Karpas-422 (cell line): ENCODE measurements at regions not wholly inside any gene's neighbourhood (a gene's known extent, or its start where the extent isn't known, plus 50 kb on each side); places are given as distances from the start of the nearest gene placed in this dataset.

ENCODE experiments used
- DNase-seq: peaks from one replicate; pipeline ENCODE4 v3.0.0-alpha.2; 2015
- H2AFZ ChIP-seq: fragments of 200-600 bp; sonication (generic); 2 replicates; pipeline ENCODE4 v1.6.1; 2014; ENCODE audit warnings: antibody characterized with exemption, low read length, mixed read lengths
- H3K27ac ChIP-seq: fragments of 200-600 bp; sonication (generic); 2 replicates; pipeline ENCODE4 v1.5.1; 2014; ENCODE audit warnings: mild to moderate bottlenecking, low read length, moderate library complexity
- H3K27me3 ChIP-seq: fragments of 200-600 bp; sonication (generic); 2 replicates; pipeline ENCODE4 v1.6.1; 2014; ENCODE audit warnings: low read length, mixed read lengths
- H3K36me3 ChIP-seq: fragments of 200-600 bp; sonication (generic); 2 replicates; pipeline ENCODE4 v1.6.1; 2014; ENCODE audit warnings: low read length, mixed read lengths; ENCODE audit not compliant: insufficient read depth
- H3K4me1 ChIP-seq: fragments of 200-600 bp; sonication (generic); 2 replicates; pipeline ENCODE4 v1.6.1; 2014; ENCODE audit warnings: mild to moderate bottlenecking, low read length, mixed read lengths
- H3K4me2 ChIP-seq: fragments of 200-600 bp; sonication (generic); 2 replicates; pipeline ENCODE4 v1.6.1; 2014; ENCODE audit warnings: low read length, low read depth, mild to moderate bottlenecking; ENCODE audit not compliant: poor library complexity, severe bottlenecking
- H3K4me3 ChIP-seq: fragments of 200-600 bp; sonication (generic); 2 replicates; pipeline ENCODE4 v1.5.1; 2014; ENCODE audit warnings: mild to moderate bottlenecking, antibody characterized with exemption, low read length, mixed read lengths
- H3K79me2 ChIP-seq: fragments of 200-600 bp; sonication (generic); 2 replicates; pipeline ENCODE4 v1.6.1; 2014; ENCODE audit warnings: mild to moderate bottlenecking, low read length, mixed read lengths
- H3K9ac ChIP-seq: fragments of 200-600 bp; sonication (generic); 2 replicates; pipeline ENCODE4 v1.6.0; 2014; ENCODE audit warnings: low read length
- H3K9me2 ChIP-seq: fragments of 200-600 bp; sonication (generic), shearing (Covaris generic); replicated peaks from 2 replicates; pipeline ENCODE4 v1.6.0; 2014; ENCODE audit warnings: mild to moderate bottlenecking, low read length, moderate library complexity; ENCODE audit not compliant: insufficient read depth
- H3K9me3 ChIP-seq: fragments of 300-700, 200-600 bp; sonication (generic); 2 replicates; pipeline ENCODE4 v1.6.1; 2014; ENCODE audit warnings: low read length, mixed read lengths
- H4K20me1 ChIP-seq: fragments of 200-600 bp; sonication (generic); 2 replicates; pipeline ENCODE4 v1.6.1; 2014; ENCODE audit warnings: mild to moderate bottlenecking, antibody characterized with exemption, low read length, low read depth; ENCODE audit not compliant: insufficient read depth

DNA sequence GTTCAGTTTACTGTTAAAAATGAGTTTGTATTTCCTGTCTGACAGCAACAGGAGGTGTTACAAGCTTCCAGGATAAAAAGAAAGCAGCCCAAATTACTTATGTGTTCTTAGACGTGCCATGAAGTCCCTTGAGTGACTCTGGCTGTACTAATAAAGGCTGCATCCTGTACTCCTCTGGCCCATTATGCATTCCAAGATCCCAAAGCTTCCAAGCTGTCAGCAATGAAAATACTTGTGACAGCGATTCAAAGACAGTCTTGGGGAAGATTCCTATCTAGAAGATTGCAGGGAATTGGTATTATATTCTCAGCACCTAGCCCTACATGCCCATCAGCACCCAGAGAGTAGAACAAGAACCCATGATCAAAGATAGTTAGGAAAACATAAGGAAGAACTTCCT, 281.6 kb upstream of the TRPC7 start:
- no peak overlapping the region for H3K4me3 ChIP-seq
- no peaks in the 10 kb centered on the region for H3K79me2 ChIP-seq
- no peak overlapping the region for H3K9ac ChIP-seq
- H3K36me3 ChIP-seq: no peaks in the 10 kb centered on the region
- H3K9me2 ChIP-seq: no peaks in the 10 kb centered on the region
- H3K27ac ChIP-seq: no peak overlapping the region
- H2AFZ ChIP-seq: no peak overlapping the region
- no peak overlapping the region for H3K4me2 ChIP-seq
- no peaks in the 10 kb centered on the region for H3K27me3 ChIP-seq
- no peaks in the 10 kb centered on the region for H3K4me1 ChIP-seq
- H3K9me3 ChIP-seq: no peaks in the 10 kb centered on the region
- no peak for DNase-seq
- H4K20me1 ChIP-seq: no peaks in the 10 kb centered on the region

DNA sequence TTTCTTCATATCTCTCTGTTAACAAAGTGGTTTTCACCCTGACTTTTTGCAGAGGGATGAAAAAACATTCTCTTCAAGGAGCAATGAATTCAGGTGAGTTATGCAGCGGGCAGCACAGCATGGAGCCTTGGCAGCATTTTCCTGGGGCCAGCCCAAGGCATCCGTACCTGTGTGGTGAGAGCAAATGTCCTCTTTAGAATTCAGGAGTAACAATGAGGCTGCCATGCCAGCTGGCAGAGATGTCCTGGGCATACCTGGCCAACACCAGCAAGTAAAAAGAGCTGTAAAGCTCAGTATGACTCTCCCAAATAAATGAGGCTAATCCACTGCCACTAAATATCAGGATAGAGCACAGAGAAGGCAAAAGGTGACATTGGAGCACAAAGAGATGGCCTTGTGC, 277.6 kb upstream of the TRPC7 start:
- no peak overlapping the region for H2AFZ ChIP-seq
- H4K20me1 ChIP-seq: no peaks in the 10 kb centered on the region
- DNase-seq: no peak
- no peaks in the 10 kb centered on the region for H3K36me3 ChIP-seq
- H3K4me1 ChIP-seq: no peaks in the 10 kb centered on the region
- H3K9ac ChIP-seq: no peak overlapping the region
- no peaks in the 10 kb centered on the region for H3K9me3 ChIP-seq
- no peak overlapping the region for H3K4me3 ChIP-seq
- H3K27me3 ChIP-seq: no peaks in the 10 kb centered on the region
- H3K9me2 ChIP-seq: no peaks in the 10 kb centered on the region
- no peak overlapping the region for H3K4me2 ChIP-seq
- H3K27ac ChIP-seq: no peak overlapping the region
- H3K79me2 ChIP-seq: no peaks in the 10 kb centered on the region

DNA sequence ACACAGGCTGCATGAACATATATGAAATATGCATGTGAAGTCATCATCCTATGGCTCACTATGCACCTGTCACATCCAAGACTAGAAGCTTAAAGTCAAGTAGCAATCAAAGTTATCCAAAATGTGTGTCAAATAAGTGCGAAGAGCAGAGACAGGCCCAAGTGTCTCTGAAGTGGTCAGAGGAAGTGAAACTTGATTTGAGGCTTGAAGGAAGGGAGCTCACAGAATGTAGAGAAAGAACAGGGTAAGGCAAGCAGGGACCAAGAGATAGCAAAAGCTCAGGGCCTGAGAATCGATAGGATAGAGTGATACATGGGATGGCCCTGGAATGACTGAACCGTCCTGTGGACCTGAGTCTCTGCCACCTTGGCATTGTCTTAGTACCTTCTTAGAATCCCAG, 274.3 kb upstream of the TRPC7 start:
- no peak overlapping the region for H3K4me3 ChIP-seq
- H3K4me2 ChIP-seq: no peak overlapping the region
- peak; percentile 56 for DNase-seq
- no peaks in the 10 kb centered on the region for H3K27me3 ChIP-seq
- H3K36me3 ChIP-seq: no peaks in the 10 kb centered on the region
- H3K27ac ChIP-seq: no peak overlapping the region
- no peaks in the 10 kb centered on the region for H3K9me3 ChIP-seq
- H3K9me2 ChIP-seq: no peaks in the 10 kb centered on the region
- no peak overlapping the region for H2AFZ ChIP-seq
- H3K79me2 ChIP-seq: no peaks in the 10 kb centered on the region
- H4K20me1 ChIP-seq: no peaks in the 10 kb centered on the region
- no peak overlapping the region for H3K9ac ChIP-seq
- H3K4me1 ChIP-seq: no peaks in the 10 kb centered on the region

DNA sequence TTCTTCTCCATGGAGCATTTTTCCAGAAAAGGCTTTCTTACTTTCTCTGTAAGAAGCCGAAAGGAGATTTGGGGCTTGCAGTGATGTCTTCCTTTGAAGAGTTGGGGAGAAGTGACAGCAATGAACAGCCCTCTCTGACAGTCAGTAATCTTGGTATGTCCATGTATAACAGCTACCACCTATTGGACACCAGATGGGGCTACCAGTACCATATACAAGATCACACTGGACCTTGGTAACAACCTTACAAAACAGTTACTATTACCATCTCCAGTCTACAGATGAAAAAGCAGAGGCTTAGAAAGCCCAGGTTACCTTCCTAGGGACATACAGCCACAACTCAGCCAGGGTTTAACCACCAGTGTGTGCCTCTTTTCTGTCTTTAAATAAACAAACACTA, 272.7 kb upstream of the TRPC7 start:
- H3K79me2 ChIP-seq: no peaks in the 10 kb centered on the region
- H3K9me2 ChIP-seq: no peaks in the 10 kb centered on the region
- no peaks in the 10 kb centered on the region for H3K36me3 ChIP-seq
- H3K27me3 ChIP-seq: no peaks in the 10 kb centered on the region
- no peak overlapping the region for H3K4me3 ChIP-seq
- no peaks in the 10 kb centered on the region for H3K9me3 ChIP-seq
- no peaks in the 10 kb centered on the region for H4K20me1 ChIP-seq
- no peaks in the 10 kb centered on the region for H3K4me1 ChIP-seq
- no peak overlapping the region for H2AFZ ChIP-seq
- H3K27ac ChIP-seq: no peak overlapping the region
- no peak overlapping the region for H3K9ac ChIP-seq
- no peak for DNase-seq
- H3K4me2 ChIP-seq: no peak overlapping the region

GRCh38 chr5:136636001-136636400, 270.7 kb upstream of the TRPC7 start:
- no peaks in the 10 kb centered on the region for H3K4me1 ChIP-seq
- no peaks in the 10 kb centered on the region for H3K27me3 ChIP-seq
- H2AFZ ChIP-seq: no peak overlapping the region
- H3K9ac ChIP-seq: no peak overlapping the region
- H3K9me3 ChIP-seq: no peaks in the 10 kb centered on the region
- H4K20me1 ChIP-seq: no peaks in the 10 kb centered on the region
- H3K36me3 ChIP-seq: no peaks in the 10 kb centered on the region
- no peaks in the 10 kb centered on the region for H3K79me2 ChIP-seq
- no peak for DNase-seq
- no peaks in the 10 kb centered on the region for H3K9me2 ChIP-seq
- no peak overlapping the region for H3K4me2 ChIP-seq
- no peak overlapping the region for H3K27ac ChIP-seq
- H3K4me3 ChIP-seq: no peak overlapping the region

DNA sequence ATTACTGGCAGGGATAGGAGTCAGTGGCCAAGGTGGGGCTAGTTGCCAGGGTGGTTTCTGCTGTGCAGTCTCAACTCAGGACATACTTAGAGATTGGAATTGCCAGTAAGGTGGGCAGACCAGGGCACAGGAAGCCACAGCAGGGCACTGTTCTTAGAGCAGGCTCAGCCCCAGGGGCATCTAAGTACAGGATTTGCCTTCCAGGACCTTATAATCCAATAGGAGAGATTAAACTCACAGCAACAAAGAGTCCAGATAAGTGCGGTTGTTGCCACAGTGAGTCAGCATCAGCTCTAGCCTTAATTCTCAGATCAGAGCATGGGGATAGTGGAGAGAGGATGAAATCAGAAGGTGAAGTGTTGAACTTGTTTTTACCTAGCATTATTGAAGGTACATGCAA, 265.8 kb upstream of the TRPC7 start:
- H3K27ac ChIP-seq: no peak overlapping the region
- no peak overlapping the region for H2AFZ ChIP-seq
- H3K4me1 ChIP-seq: no peaks in the 10 kb centered on the region
- H4K20me1 ChIP-seq: no peaks in the 10 kb centered on the region
- no peak overlapping the region for H3K4me2 ChIP-seq
- no peaks in the 10 kb centered on the region for H3K9me2 ChIP-seq
- no peaks in the 10 kb centered on the region for H3K79me2 ChIP-seq
- DNase-seq: no peak
- H3K36me3 ChIP-seq: no peaks in the 10 kb centered on the region
- H3K27me3 ChIP-seq: no peaks in the 10 kb centered on the region
- H3K4me3 ChIP-seq: no peak overlapping the region
- H3K9ac ChIP-seq: no peak overlapping the region
- H3K9me3 ChIP-seq: no peaks in the 10 kb centered on the region

- Histone ChIP-seq H3K9ac (no peak overlapping the region), H3K9me3 (no peaks in the 10 kb centered on the region), H3K27ac (no peak overlapping the region), H2AFZ (no peak overlapping the region), H3K79me2 (no peaks in the 10 kb centered on the region), H3K27me3 (no peaks in the 10 kb centered on the region), H3K4me3 (no peak overlapping the region), H3K4me2 (no peak overlapping the region), H3K9me2 (no peaks in the 10 kb centered on the region), H4K20me1 (no peaks in the 10 kb centered on the region), H3K4me1 (no peaks in the 10 kb centered on the region), H3K36me3 (no peaks in the 10 kb centered on the region)
- no peak for DNase-seq
These were observed 263.9 kb upstream of the TRPC7 start for GRCh38 chr5:136629125-136629792.

- Histone ChIP-seq H3K4me1 (no peaks in the 10 kb centered on the region), H3K4me2 (no peak overlapping the region), H3K9me3 (no peaks in the 10 kb centered on the region), H3K27ac (no peak overlapping the region), H3K36me3 (no peaks in the 10 kb centered on the region), H3K27me3 (no peaks in the 10 kb centered on the region), H3K9ac (no peak overlapping the region), H4K20me1 (no peaks in the 10 kb centered on the region), H3K4me3 (no peak overlapping the region), H3K79me2 (no peaks in the 10 kb centered on the region), H3K9me2 (no peaks in the 10 kb centered on the region), H2AFZ (no peak overlapping the region)
- no peak for DNase-seq
These were observed 261.2 kb upstream of the TRPC7 start for GRCh38 chr5:136626531-136626930.

DNA sequence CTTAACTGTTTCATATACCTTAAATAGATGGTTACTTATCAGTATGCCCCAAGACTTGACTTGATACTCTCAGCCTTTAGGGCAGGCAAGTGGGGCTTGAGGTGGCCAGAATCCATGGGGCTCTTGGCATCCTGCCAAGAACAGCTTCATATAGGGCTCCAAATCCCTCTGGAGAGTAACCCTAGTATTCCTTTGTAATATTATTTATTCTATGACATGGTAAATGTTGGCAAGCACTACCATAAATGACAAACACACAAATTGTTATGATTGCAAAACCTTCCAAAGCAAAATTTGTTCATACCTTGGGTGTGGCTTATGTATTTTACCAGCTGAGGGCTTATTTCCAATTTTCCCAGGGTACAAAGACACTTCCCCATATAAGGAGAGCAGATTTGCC, 257.4 kb upstream of the TRPC7 start:
- Histone ChIP-seq H2AFZ (no peak overlapping the region), H3K79me2 (no peaks in the 10 kb centered on the region), H3K4me2 (no peak overlapping the region), H3K9ac (no peak overlapping the region), H3K4me1 (peaks cover 3% of the 10 kb centered on the region), H3K27me3 (no peaks in the 10 kb centered on the region), H3K9me3 (no peaks in the 10 kb centered on the region), H3K36me3 (no peaks in the 10 kb centered on the region), H3K9me2 (no peaks in the 10 kb centered on the region), H3K4me3 (no peak overlapping the region), H3K27ac (no peak overlapping the region), H4K20me1 (no peaks in the 10 kb centered on the region)
- no peak for DNase-seq
